ENCODE measurements at regions not wholly inside any gene's neighbourhood (a gene's known extent, or its start where the extent isn't known, plus 50 kb on each side); places are given as distances from the start of the nearest gene placed in this dataset.

GRCh38 chr15:69996321-69997160 lies 101.2 kb downstream of the TLE3 start:
- DNase-seq, result peak; percentile 72

GRCh38 chr15:69997161-69997485 lies 100.6 kb downstream of the TLE3 start:
- no peak for DNase-seq
